ENCODE measurements at regions not wholly inside any gene's neighbourhood (a gene's known extent, or its start where the extent isn't known, plus 50 kb on each side); places are given as distances from the start of the nearest gene placed in this dataset.

- no peak overlapping the region for H3K4me3 ChIP-seq (ENCODE audit: low read depth, low read length)
- TF ChIP-seq CTCF (IDR thresholded peaks at IDR 0.05; ENCODE audit: low read depth, low read length, missing control alignments) = no peak
- no peak for DNase-seq (ENCODE audit: low read depth)
Observed at GRCh38 chrX:137707348-137707747, 141.4 kb downstream of the ZIC3 start.

GRCh38 chrX:137742846-137743245 is 176.9 kb downstream of the ZIC3 start:
- H3K4me3 ChIP-seq (ENCODE audit: low read depth, low read length) = no peak overlapping the region
- TF ChIP-seq CTCF (IDR thresholded peaks at IDR 0.05; ENCODE audit: low read depth, low read length, missing control alignments) = no peak
- no peak for DNase-seq (ENCODE audit: low read depth)

GRCh38 chrX:137743414-137743813 is 177.5 kb downstream of the ZIC3 start:
- TF ChIP-seq CTCF (IDR thresholded peaks at IDR 0.05; ENCODE audit: low read depth, low read length, missing control alignments) = no peak
- no peak overlapping the region for H3K4me3 ChIP-seq (ENCODE audit: low read depth, low read length)
- no peak for DNase-seq (ENCODE audit: low read depth)

GRCh38 chrX:137746289-137746688 is 180.4 kb downstream of the ZIC3 start:
- DNase-seq (ENCODE audit: low read depth) = no peak
- no peak overlapping the region for H3K4me3 ChIP-seq (ENCODE audit: low read depth, low read length)
- TF ChIP-seq CTCF (IDR thresholded peaks at IDR 0.05; ENCODE audit: low read depth, low read length, missing control alignments) = no peak

GRCh38 chrX:137747244-137748043 is 181.5 kb downstream of the ZIC3 start:
- DNase-seq (ENCODE audit: low read depth) = no peak
- TF ChIP-seq CTCF (IDR thresholded peaks at IDR 0.05; ENCODE audit: low read depth, low read length, missing control alignments) = no peak
- no peak overlapping the region for H3K4me3 ChIP-seq (ENCODE audit: low read depth, low read length)

- no peak overlapping the region for H3K4me3 ChIP-seq (ENCODE audit: low read depth, low read length)
- no peak for DNase-seq (ENCODE audit: low read depth)
- no peak for TF ChIP-seq CTCF (IDR thresholded peaks at IDR 0.05; ENCODE audit: low read depth, low read length, missing control alignments)
Observed at GRCh38 chrX:137748827-137749226, 182.9 kb downstream of the ZIC3 start.

- H3K4me3 ChIP-seq (ENCODE audit: low read depth, low read length) = no peak overlapping the region
- no peak for TF ChIP-seq CTCF (IDR thresholded peaks at IDR 0.05; ENCODE audit: low read depth, low read length, missing control alignments)
Observed at GRCh38 chrX:137749246-137749645, 183.3 kb downstream of the ZIC3 start.

More at GRCh38 chrX:137749246-137749645, 183.3 kb downstream of the ZIC3 start:
- no peak for DNase-seq (ENCODE audit: low read depth)

Data from GM12864 (cell line).